H54 (cell line): ENCODE measurements at regions not wholly inside any gene's neighbourhood (a gene's known extent, or its start where the extent isn't known, plus 50 kb on each side); places are given as distances from the start of the nearest gene placed in this dataset.
"Not testable (repeated sequence)": the region's sequence is repeated elsewhere in the genome, so short reads cannot be mapped to it uniquely, and the experiment has no call there.

Source experiments
- DNase-seq: peaks from one replicate; pipeline ENCODE4 v3.0.0; 2011; ENCODE audit warnings: low spot score, mixed read lengths; ENCODE audit not compliant: insufficient read length
- FAIRE-seq: peaks from 3 replicates; lab custom pipeline; 2011; peaks lifted over from hg19 to GRCh38; lab: Jason Lieb, UNC
- POLR2A ChIP-seq: IDR thresholded peaks from 2 replicates; pipeline ENCODE4 v1.6.1; 2011; ENCODE audit warnings: low read depth, mild to moderate bottlenecking, low read length

- FAIRE-seq (no peak), DNase-seq (no peak)
- no peak for TF ChIP-seq POLR2A
These were observed 110.0 kb upstream of the SOX21 start for GRCh38 chr13:94822356-94822755.

GRCh38 chr13:94816256-94816655 is 103.9 kb upstream of the SOX21 start:
- DNase-seq (no peak), FAIRE-seq (no peak)
- TF ChIP-seq POLR2A: no peak

- no peak for TF ChIP-seq POLR2A
- FAIRE-seq (no peak), DNase-seq (no peak)
These were observed 101.7 kb upstream of the SOX21 start for GRCh38 chr13:94813920-94814475.

- FAIRE-seq: no peak
- DNase-seq: no peak
These were observed 99.4 kb upstream of the SOX21 start for GRCh38 chr13:94811753-94812152.

GRCh38 chr13:94800423-94800822 is 88.1 kb upstream of the SOX21 start:
- no peak for DNase-seq
- FAIRE-seq: no peak
- TF ChIP-seq POLR2A: no peak

More at GRCh38 chr13:94811753-94812152, 99.4 kb upstream of the SOX21 start:
- TF ChIP-seq POLR2A: no peak

- TF ChIP-seq POLR2A: no peak
- no peak for DNase-seq
- FAIRE-seq: no peak
These were observed 87.0 kb upstream of the SOX21 start for GRCh38 chr13:94799299-94799698.

GRCh38 chr13:94798738-94799137 is 86.4 kb upstream of the SOX21 start:
- no peak for FAIRE-seq
- DNase-seq: no peak
- TF ChIP-seq POLR2A: no peak

GRCh38 chr13:94795292-94795691 is 82.9 kb upstream of the SOX21 start:
- TF ChIP-seq POLR2A: no peak
- FAIRE-seq (no peak), DNase-seq (no peak)

- FAIRE-seq, DNase-seq: not testable (repeated sequence)
These were observed 73.9 kb upstream of the SOX21 start for GRCh38 chr13:94786246-94786645.

- FAIRE-seq (no peak), DNase-seq (no peak)
- TF ChIP-seq POLR2A: no peak
These were observed 71.7 kb upstream of the SOX21 start for GRCh38 chr13:94784066-94784465.

- TF ChIP-seq POLR2A: no peak
- FAIRE-seq: no peak
- DNase-seq: no peak
These were observed 71.1 kb upstream of the SOX21 start for GRCh38 chr13:94783489-94783888.

GRCh38 chr13:94780421-94780820 is 68.1 kb upstream of the SOX21 start:
- no peak for TF ChIP-seq POLR2A
- FAIRE-seq: no peak
- no peak for DNase-seq

- no peak for TF ChIP-seq POLR2A
- FAIRE-seq (no peak), DNase-seq (no peak)
These were observed 66.6 kb upstream of the SOX21 start for GRCh38 chr13:94778986-94779385.

- no peak for TF ChIP-seq POLR2A
- DNase-seq: no peak
- FAIRE-seq: no peak
These were observed 66.2 kb upstream of the SOX21 start for GRCh38 chr13:94778585-94778984.

- DNase-seq: no peak
- no peak for TF ChIP-seq POLR2A
- FAIRE-seq: no peak
These were observed 64.6 kb upstream of the SOX21 start for GRCh38 chr13:94776956-94777355.

- TF ChIP-seq POLR2A: no peak
- no peak for FAIRE-seq
- DNase-seq: no peak
These were observed 64.0 kb upstream of the SOX21 start for GRCh38 chr13:94776300-94776699.
